C4-2B (cell line): ENCODE measurements at regions not wholly inside any gene's neighbourhood (a gene's known extent, or its start where the extent isn't known, plus 50 kb on each side); places are given as distances from the start of the nearest gene placed in this dataset.

Experiments
- H3K27ac ChIP-seq: fragments of 450-650 bp; 2 replicates; pipeline ENCODE4 v1.5.1; 2017
- ZFX ChIP-seq: fragments of 450-650 bp; IDR thresholded peaks from 2 replicates; pipeline ENCODE4 v1.6.1; 2017
- TF ChIP-seq, protein P1 (sequence below): fragments of 450-650 bp; conservative IDR thresholded peaks from 2 replicates; pipeline ENCODE4 v1.5.1; 2017; ENCODE audit warnings: mild to moderate bottlenecking

DNA sequence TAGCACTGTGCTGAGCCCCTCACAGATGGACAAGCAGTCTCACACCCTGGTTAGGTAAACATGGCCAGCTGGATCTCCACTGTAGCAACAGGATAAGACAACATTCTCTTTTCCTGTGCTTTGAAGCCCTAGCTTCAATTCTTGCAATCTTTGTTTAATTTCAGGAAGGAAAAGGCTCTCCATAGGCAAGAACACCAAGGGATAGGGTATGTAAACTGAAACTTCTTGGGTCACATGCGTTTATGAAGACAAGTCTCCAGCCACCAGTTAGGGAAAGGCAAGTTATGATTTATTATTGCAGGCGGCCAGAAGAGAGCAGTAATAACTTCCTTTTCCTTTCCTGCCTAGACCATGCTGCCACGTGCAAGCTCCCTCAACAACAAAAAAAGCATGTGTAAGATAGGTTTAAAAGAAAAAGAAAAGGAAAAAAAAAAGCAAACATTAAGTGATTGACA, 50.1 kb upstream of the POU5F2 start:
- no peak for TF ChIP-seq ZFX
- TF ChIP-seq, protein P1, sequence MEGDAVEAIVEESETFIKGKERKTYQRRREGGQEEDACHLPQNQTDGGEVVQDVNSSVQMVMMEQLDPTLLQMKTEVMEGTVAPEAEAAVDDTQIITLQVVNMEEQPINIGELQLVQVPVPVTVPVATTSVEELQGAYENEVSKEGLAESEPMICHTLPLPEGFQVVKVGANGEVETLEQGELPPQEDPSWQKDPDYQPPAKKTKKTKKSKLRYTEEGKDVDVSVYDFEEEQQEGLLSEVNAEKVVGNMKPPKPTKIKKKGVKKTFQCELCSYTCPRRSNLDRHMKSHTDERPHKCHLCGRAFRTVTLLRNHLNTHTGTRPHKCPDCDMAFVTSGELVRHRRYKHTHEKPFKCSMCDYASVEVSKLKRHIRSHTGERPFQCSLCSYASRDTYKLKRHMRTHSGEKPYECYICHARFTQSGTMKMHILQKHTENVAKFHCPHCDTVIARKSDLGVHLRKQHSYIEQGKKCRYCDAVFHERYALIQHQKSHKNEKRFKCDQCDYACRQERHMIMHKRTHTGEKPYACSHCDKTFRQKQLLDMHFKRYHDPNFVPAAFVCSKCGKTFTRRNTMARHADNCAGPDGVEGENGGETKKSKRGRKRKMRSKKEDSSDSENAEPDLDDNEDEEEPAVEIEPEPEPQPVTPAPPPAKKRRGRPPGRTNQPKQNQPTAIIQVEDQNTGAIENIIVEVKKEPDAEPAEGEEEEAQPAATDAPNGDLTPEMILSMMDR: no peak
- no peak overlapping the region for H3K27ac ChIP-seq
